GM12878 (cell line): ENCODE measurements at regions not wholly inside any gene's neighbourhood (a gene's known extent, or its start where the extent isn't known, plus 50 kb on each side); places are given as distances from the start of the nearest gene placed in this dataset.

ENCODE experiments used
- ATAC-seq: fragments of 200-7000 bp; cut with Tn5 transposase; 3 replicates; pipeline ENCODE4 v1.9.1; 2020; ENCODE audit warnings: mild to moderate bottlenecking, moderate library complexity
- BruUV-seq: library from RNA; stranded (reverse); fragments of 400-500 nt; replicated peaks from 2 replicates; lab custom pipeline; 2021; lab: Mats Ljungman, UMichigan
- CTCF ChIA-PET: fragments of 300-600 bp; sonication (Branson Sonifier 250); formaldehyde crosslinking; extraction: SDS; loops from one replicate; lab custom pipeline; 2021; ENCODE audit warnings: inconsistent platforms; lab: Yijun Ruan, JAX
- POLR2A ChIA-PET: fragments of 350-600 bp; formaldehyde crosslinking; extraction: SDS; loops from one replicate; lab custom pipeline; 2021; ENCODE audit warnings: inconsistent platforms; lab: Charles Lee
- RAD21 ChIA-PET: fragments of 300-600 bp; sonication (Branson Sonifier 250); formaldehyde crosslinking; loops from one replicate; lab custom pipeline; 2023; ENCODE audit warnings: antibody characterized with exemption; ENCODE audit not compliant: unreplicated experiment; lab: Charles Lee
- SMC1A ChIA-PET: fragments of 300-600 bp; sonication (Branson Sonifier 250); formaldehyde crosslinking; loops from one replicate; lab custom pipeline; 2023; ENCODE audit not compliant: unreplicated experiment, uncharacterized antibody; lab: Charles Lee
- DNase-seq: peaks from one replicate; pipeline ENCODE4 v3.0.0-alpha.2; 2011; ENCODE audit warnings: low read depth, low spot score
- FAIRE-seq: peaks from 3 replicates; lab custom pipeline; 2011; peaks lifted over from hg19 to GRCh38; lab: Jason Lieb, UNC
- H2AFZ ChIP-seq: 2 replicates; pipeline ENCODE4 v1.6.0; 2011; ENCODE audit warnings: low read depth, low read length, control low read depth; ENCODE audit not compliant: control insufficient read depth
- H3K27ac ChIP-seq: 2 replicates; pipeline ENCODE4 v1.5.1; 2011; ENCODE audit warnings: control low read depth; ENCODE audit not compliant: control insufficient read depth, insufficient read depth
- H3K27me3 ChIP-seq, 2 experiments: replicated peaks in 1 of 2; 2 replicates each; pipeline versions ENCODE4 v1.6.0 to v1.6.1; 2011; ENCODE audit warnings: low read length in 1 of 2; ENCODE audit not compliant: control insufficient read depth in 2 of 2, insufficient read depth in 2 of 2
- H3K36me3 ChIP-seq, 2 experiments: 2 replicates each; pipeline ENCODE4 v1.5.1; 2011; ENCODE audit warnings: low read length in 1 of 2; ENCODE audit not compliant: control insufficient read depth in 2 of 2, insufficient read depth in 2 of 2
- H3K4me1 ChIP-seq: 2 replicates; pipeline ENCODE4 v1.6.1; 2011; ENCODE audit warnings: mild to moderate bottlenecking, low read length, moderate library complexity, mixed read lengths; ENCODE audit not compliant: control insufficient read depth, insufficient read depth
- H3K4me2 ChIP-seq: 2 replicates; pipeline ENCODE4 v1.6.0; 2011; ENCODE audit warnings: control low read depth; ENCODE audit not compliant: control insufficient read depth, insufficient read depth
- H3K4me3 ChIP-seq: fragments of 200-600 bp; sonication (generic); 2 replicates; pipeline ENCODE4 v1.5.1; 2016
- H3K79me2 ChIP-seq: 2 replicates; pipeline ENCODE4 v1.6.0; 2011; ENCODE audit warnings: low read length; ENCODE audit not compliant: control insufficient read depth, insufficient read depth
- H3K9ac ChIP-seq: 2 replicates; pipeline ENCODE4 v1.8.0; 2011; ENCODE audit warnings: low read length, control low read depth, mixed read lengths; ENCODE audit not compliant: control insufficient read depth, insufficient read depth
- H3K9me3 ChIP-seq: replicated peaks from 3 replicates; pipeline ENCODE4 v1.5.1; 2011; ENCODE audit warnings: mild to moderate bottlenecking, low read length; ENCODE audit not compliant: control insufficient read depth, insufficient read depth
- H4K20me1 ChIP-seq: 2 replicates; pipeline ENCODE4 v1.6.0; 2011; ENCODE audit not compliant: control insufficient read depth, insufficient read depth
- KLF5 ChIP-seq: fragments of 450-650 bp; IDR thresholded peaks from 2 replicates; pipeline ENCODE4 v1.6.1; 2014; ENCODE audit warnings: mild to moderate bottlenecking; ENCODE audit not compliant: partially characterized antibody
- NFIC ChIP-seq: IDR thresholded peaks from 2 replicates; pipeline ENCODE4 v1.6.1; 2012; ENCODE audit warnings: low read depth, mild to moderate bottlenecking, inconsistent platforms, low read length, moderate library complexity
- RAD21 ChIP-seq: IDR thresholded peaks from 2 replicates; pipeline ENCODE4 v1.6.1; 2011; ENCODE audit warnings: mild to moderate bottlenecking, low read depth, low read length, moderate library complexity; ENCODE audit not compliant: insufficient read depth
- RB1 ChIP-seq: fragments of 450-650 bp; formaldehyde crosslinking; IDR thresholded peaks from 2 replicates; pipeline ENCODE4 v1.6.1; 2017; ENCODE audit warnings: mild to moderate bottlenecking, borderline replicate concordance
- RBBP5 ChIP-seq: fragments of 200-600 bp; sonication (generic); conservative IDR thresholded peaks from 2 replicates; pipeline ENCODE4 v1.6.1; 2016
- STAT3 ChIP-seq: IDR thresholded peaks from 2 replicates; pipeline ENCODE4 v1.6.1; 2011; ENCODE audit warnings: low read depth, low read length, improper control_type of control experiment
- YBX1 ChIP-seq: fragments of 450-650 bp; IDR thresholded peaks from 2 replicates; pipeline ENCODE4 v1.6.1; 2016; ENCODE audit warnings: antibody characterized with exemption
- ZNF384 ChIP-seq: IDR thresholded peaks from 2 replicates; pipeline ENCODE4 v1.6.1; 2012; ENCODE audit warnings: low read depth, mild to moderate bottlenecking, low read length, improper control_type of control experiment, borderline replicate concordance
- WGBS: methylation state at CpG from one replicate; pipeline ENCODE4 v1.1.6; 2016; ENCODE audit warnings: low lambda C conversion rate; ENCODE audit not compliant: insufficient replicate concordance, insufficient coverage; ENCODE audit errors: missing lambda C conversion rate; 5-methylcytosine and 5-hydroxymethylcytosine counted together
- in situ Hi-C: fragments of 300-500 bp; cut with MboI; formaldehyde crosslinking; loops from 9 replicates; pipeline ENCODE4 v1.14.3; 2018; ENCODE audit warnings: mixed read lengths
- intact Hi-C: fragments of 100-400 bp; cut with micrococcal nuclease; formaldehyde crosslinking; loops from one replicate; pipeline ENCODE4 v1.14.2; 2022; ENCODE audit not compliant: unreplicated experiment
- TF ChIP-seq, protein P1 (sequence below): fragments of 450-650 bp; IDR thresholded peaks from 2 replicates; pipeline ENCODE4 v1.6.1; 2018; ENCODE audit warnings: borderline replicate concordance, mild to moderate bottlenecking; ENCODE audit not compliant: partially characterized antibody
- TF ChIP-seq, protein P2 (sequence below): fragments of 150-350 bp; IDR thresholded peaks from 2 replicates; pipeline ENCODE4 v1.6.1; 2016; ENCODE audit warnings: low read depth, low read length

DNA sequence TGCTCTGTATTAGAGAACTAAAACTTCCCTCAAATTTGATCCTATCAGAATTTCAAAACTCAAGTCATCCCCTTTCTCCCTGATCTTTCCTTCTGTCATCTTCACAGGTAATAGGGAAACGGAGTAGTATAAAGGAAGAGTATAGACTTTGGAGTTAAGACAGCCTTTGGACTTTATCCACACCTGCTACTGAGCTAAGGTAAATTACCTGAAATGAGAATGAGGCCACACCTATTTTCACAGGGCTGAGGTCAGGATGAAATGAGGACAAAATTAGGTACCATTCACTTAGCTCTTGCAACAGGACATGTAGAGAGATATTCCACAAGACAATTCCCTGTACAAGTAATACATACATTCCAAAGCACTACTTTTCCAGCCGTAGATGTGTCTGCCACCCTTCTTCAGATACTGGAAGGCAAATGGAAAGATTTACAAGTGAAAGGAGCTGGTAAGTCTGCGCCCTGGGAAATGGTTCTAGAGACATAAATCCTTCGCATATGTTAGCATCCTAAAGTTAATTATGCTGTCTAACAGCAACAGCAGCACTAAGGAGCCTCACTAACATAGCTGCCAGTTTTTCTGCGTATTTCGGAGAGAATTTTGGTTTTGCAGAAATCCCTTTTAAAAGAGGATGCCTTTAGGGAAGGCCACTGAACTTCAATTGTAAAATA, 461.8 kb downstream of the SHQ1 start:
- no peak overlapping the region for H3K4me3 ChIP-seq
- ATAC-seq (no peak), FAIRE-seq (no peak), DNase-seq (no peak)
- no peak overlapping the region for H2AFZ ChIP-seq
- 81% methylated on average over 6 of the region's 6 CpGs for WGBS
- BruUV-seq: no TSS peak
- H4K20me1 ChIP-seq: 0 out of 2 replicates have a peak, but pooled peaks cover 4% of the 10 kb centered on the region
- H3K36me3 ChIP-seq: 0 out of 4 replicates have a peak, but pooled peaks cover 0 to 4% of the 10 kb centered on the region in 2 experiments
- peaks cover 29% of the 10 kb centered on the region for H3K79me2 ChIP-seq
- H3K4me1 ChIP-seq: 0 out of 2 replicates have a peak, but pooled peaks cover 4% of the 10 kb centered on the region
- no peak for TF ChIP-seq RAD21
- no peak for TF ChIP-seq NFIC
- TF ChIP-seq YBX1: no peak
- TF ChIP-seq RB1: no peak
- H3K27ac ChIP-seq: no peak overlapping the region
- POLR2A ChIA-PET: no interaction called here
- in situ Hi-C loops (no loop called here), intact Hi-C loops (no loop called here)
- H3K9ac ChIP-seq: no peak overlapping the region
- CTCF ChIA-PET: interaction anchor here (0.6 kb wide), 1 partner anchor 103 kb away, joined by 3 read pairs; no protein-coding TSS in a partner anchor
- H3K27me3 ChIP-seq: no peaks in the 10 kb centered on the region
- SMC1A ChIA-PET: interaction anchor here (1.6 kb wide), 1 partner anchor 20 kb away, joined by 3 read pairs; no protein-coding TSS in a partner anchor
- RAD21 ChIA-PET: interaction anchor here (0.6 kb wide), 1 partner anchor 69 kb away, joined by 3 read pairs; no protein-coding TSS in a partner anchor
- H3K9me3 ChIP-seq: no peaks in the 10 kb centered on the region
- no peak overlapping the region for H3K4me2 ChIP-seq

DNA sequence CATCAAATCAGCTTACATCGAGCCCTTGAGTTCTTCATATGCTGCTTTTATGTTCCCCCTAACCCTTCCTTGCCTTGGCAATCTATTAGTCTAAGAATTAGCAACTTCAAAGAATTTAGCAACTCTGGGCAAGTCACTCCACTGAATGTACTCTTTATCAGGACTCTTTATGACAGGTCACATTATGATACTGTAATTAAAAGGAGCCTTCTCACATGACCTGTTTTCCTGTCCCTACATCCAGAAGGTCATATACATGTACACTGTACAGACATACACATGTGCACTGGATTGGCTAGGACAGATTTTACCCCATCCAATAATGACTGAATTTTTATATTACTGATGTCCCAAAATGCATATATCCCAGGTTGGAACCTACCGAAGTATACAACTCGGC, 463.1 kb downstream of the SHQ1 start:
- no peak overlapping the region for H3K27ac ChIP-seq
- no peak overlapping the region for H2AFZ ChIP-seq
- RAD21 ChIA-PET: no interaction called here
- no peaks in the 10 kb centered on the region for H3K9me3 ChIP-seq
- CTCF ChIA-PET: interaction anchor here (0.9 kb wide), 1 partner anchor 287 kb away, joined by 4 read pairs; no protein-coding TSS in a partner anchor
- H3K79me2 ChIP-seq: peaks cover 27% of the 10 kb centered on the region
- no peaks in the 10 kb centered on the region for H3K27me3 ChIP-seq
- intact Hi-C loops (no loop called here), in situ Hi-C loops (no loop called here)
- 0 out of 2 replicates have a peak, but pooled peaks cover 4% of the 10 kb centered on the region for H4K20me1 ChIP-seq
- WGBS: 97% methylated on average over 3 of the region's 3 CpGs
- SMC1A ChIA-PET: interaction anchor here (1.0 kb wide), 1 partner anchor 10 kb away, joined by 6 read pairs; no protein-coding TSS in a partner anchor
- no peak for DNase-seq
- no peak for ATAC-seq
- 0 out of 4 replicates have a peak, but pooled peaks cover 0 to 4% of the 10 kb centered on the region in 2 experiments for H3K36me3 ChIP-seq
- no TSS peak for BruUV-seq
- peaks cover 4% of the 10 kb centered on the region; the same call in 1 of the 2 replicates for H3K4me1 ChIP-seq
- no peak overlapping the region for H3K9ac ChIP-seq
- POLR2A ChIA-PET: interaction anchor here (0.9 kb wide), 1 partner anchor 9 kb away, joined by 3 read pairs; no protein-coding TSS in a partner anchor
- H3K4me3 ChIP-seq: no peak overlapping the region
- no peak overlapping the region for H3K4me2 ChIP-seq
- FAIRE-seq: no peak
- TF ChIP-seq STAT3 (no peak), RBBP5 (no peak), KLF5 (no peak), ZNF384 (no peak)
- TF ChIP-seq, protein P1, sequence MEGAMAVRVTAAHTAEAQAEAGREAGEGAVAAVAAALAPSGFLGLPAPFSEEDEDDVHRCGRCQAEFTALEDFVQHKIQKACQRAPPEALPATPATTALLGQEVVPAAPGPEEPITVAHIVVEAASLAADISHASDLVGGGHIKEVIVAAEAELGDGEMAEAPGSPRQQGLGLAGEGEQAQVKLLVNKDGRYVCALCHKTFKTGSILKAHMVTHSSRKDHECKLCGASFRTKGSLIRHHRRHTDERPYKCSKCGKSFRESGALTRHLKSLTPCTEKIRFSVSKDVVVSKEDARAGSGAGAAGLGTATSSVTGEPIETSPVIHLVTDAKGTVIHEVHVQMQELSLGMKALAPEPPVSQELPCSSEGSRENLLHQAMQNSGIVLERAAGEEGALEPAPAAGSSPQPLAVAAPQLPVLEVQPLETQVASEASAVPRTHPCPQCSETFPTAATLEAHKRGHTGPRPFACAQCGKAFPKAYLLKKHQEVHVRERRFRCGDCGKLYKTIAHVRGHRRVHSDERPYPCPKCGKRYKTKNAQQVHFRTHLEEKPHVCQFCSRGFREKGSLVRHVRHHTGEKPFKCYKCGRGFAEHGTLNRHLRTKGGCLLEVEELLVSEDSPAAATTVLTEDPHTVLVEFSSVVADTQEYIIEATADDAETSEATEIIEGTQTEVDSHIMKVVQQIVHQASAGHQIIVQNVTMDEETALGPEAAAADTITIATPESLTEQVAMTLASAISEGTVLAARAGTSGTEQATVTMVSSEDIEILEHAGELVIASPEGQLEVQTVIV: no peak
- TF ChIP-seq, protein P2, sequence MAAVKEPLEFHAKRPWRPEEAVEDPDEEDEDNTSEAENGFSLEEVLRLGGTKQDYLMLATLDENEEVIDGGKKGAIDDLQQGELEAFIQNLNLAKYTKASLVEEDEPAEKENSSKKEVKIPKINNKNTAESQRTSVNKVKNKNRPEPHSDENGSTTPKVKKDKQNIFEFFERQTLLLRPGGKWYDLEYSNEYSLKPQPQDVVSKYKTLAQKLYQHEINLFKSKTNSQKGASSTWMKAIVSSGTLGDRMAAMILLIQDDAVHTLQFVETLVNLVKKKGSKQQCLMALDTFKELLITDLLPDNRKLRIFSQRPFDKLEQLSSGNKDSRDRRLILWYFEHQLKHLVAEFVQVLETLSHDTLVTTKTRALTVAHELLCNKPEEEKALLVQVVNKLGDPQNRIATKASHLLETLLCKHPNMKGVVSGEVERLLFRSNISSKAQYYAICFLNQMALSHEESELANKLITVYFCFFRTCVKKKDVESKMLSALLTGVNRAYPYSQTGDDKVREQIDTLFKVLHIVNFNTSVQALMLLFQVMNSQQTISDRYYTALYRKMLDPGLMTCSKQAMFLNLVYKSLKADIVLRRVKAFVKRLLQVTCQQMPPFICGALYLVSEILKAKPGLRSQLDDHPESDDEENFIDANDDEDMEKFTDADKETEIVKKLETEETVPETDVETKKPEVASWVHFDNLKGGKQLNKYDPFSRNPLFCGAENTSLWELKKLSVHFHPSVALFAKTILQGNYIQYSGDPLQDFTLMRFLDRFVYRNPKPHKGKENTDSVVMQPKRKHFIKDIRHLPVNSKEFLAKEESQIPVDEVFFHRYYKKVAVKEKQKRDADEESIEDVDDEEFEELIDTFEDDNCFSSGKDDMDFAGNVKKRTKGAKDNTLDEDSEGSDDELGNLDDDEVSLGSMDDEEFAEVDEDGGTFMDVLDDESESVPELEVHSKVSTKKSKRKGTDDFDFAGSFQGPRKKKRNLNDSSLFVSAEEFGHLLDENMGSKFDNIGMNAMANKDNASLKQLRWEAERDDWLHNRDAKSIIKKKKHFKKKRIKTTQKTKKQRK: no peak
